H1 (cell line): ENCODE measurements at regions not wholly inside any gene's neighbourhood (a gene's known extent, or its start where the extent isn't known, plus 50 kb on each side); places are given as distances from the start of the nearest gene placed in this dataset.

Source experiments
- CTCF ChIA-PET: fragments of 300-600 bp; sonication (Branson Sonifier 250); formaldehyde crosslinking; loops from one replicate; lab custom pipeline; 2021; ENCODE audit not compliant: partially characterized antibody; lab: Charles Lee
- POLR2A ChIA-PET: fragments of 300-600 bp; sonication (Branson Sonifier 250); formaldehyde crosslinking; loops from one replicate; lab custom pipeline; 2021; ENCODE audit warnings: inconsistent platforms; ENCODE audit not compliant: partially characterized antibody; lab: Charles Lee
- DNase-seq, 2 experiments: peaks; one replicate each; pipeline versions ENCODE4 v3.0.0 to v3.0.0-alpha.2; 2010 to 2022; ENCODE audit warnings: low spot score in 2 of 2, low read depth in 1 of 2, mixed read lengths in 1 of 2
- FAIRE-seq: peaks from 2 replicates; lab custom pipeline; 2011; peaks lifted over from hg19 to GRCh38; lab: Jason Lieb, UNC
- H2AFZ ChIP-seq: 2 replicates; pipeline ENCODE4 v1.8.1; 2012; ENCODE audit warnings: low read length, inconsistent platforms
- H2AK5ac ChIP-seq: 2 replicates; pipeline ENCODE4 v1.6.1; 2013; ENCODE audit warnings: low read depth, low read length
- H2BK120ac ChIP-seq: replicated peaks from 2 replicates; pipeline ENCODE3; 2013; ENCODE audit warnings: low read depth, low read length, inconsistent platforms
- H2BK12ac ChIP-seq: 2 replicates; pipeline ENCODE4 v1.6.1; 2013; ENCODE audit warnings: low read depth, low read length
- H2BK15ac ChIP-seq: 2 replicates; pipeline ENCODE4 v1.6.1; 2013; ENCODE audit warnings: low read length
- H2BK20ac ChIP-seq: 2 replicates; pipeline ENCODE4 v1.6.1; 2013; ENCODE audit warnings: low read length
- H2BK5ac ChIP-seq: 2 replicates; pipeline ENCODE4 v1.6.1; 2013; ENCODE audit warnings: low read depth, low read length
- H3K14ac ChIP-seq: 2 replicates; pipeline ENCODE4 v1.6.1; 2013; ENCODE audit warnings: inconsistent platforms; ENCODE audit not compliant: insufficient read length
- H3K18ac ChIP-seq: 2 replicates; pipeline ENCODE4 v1.6.1; 2013; ENCODE audit warnings: low read length; ENCODE audit errors: extremely low read depth
- H3K23ac ChIP-seq: 2 replicates; pipeline ENCODE4 v1.6.1; 2013; ENCODE audit warnings: inconsistent platforms; ENCODE audit not compliant: insufficient read length
- H3K23me2 ChIP-seq: 2 replicates; pipeline ENCODE4 v1.6.1; 2013; ENCODE audit warnings: low read depth, low read length
- H3K27ac ChIP-seq: 2 replicates; pipeline ENCODE4 v1.6.1; 2011; ENCODE audit warnings: low read depth, low read length, inconsistent platforms
- H3K27me3 ChIP-seq, 4 experiments: replicated peaks in 1 of 4; 1 replicate in 1 of 4; 2 replicates in 3 of 4; pipeline versions ENCODE4 v1.6.1 to v1.8.1; 2011 to 2013; ENCODE audit warnings: low read length in 3 of 4, mild to moderate bottlenecking in 3 of 4, inconsistent platforms in 2 of 4, mixed read lengths in 2 of 4, moderate library complexity in 1 of 4; ENCODE audit not compliant: control insufficient read depth in 3 of 4, insufficient read depth in 3 of 4; ENCODE audit errors: extremely low read depth in 1 of 4
- H3K36me3 ChIP-seq, 4 experiments: 2 replicates each; pipeline versions ENCODE4 v1.6.1 to v1.8.1; 2011 to 2013; ENCODE audit warnings: mild to moderate bottlenecking in 4 of 4, low read length in 3 of 4, moderate library complexity in 2 of 4, control low read depth in 1 of 4, inconsistent platforms in 1 of 4; ENCODE audit not compliant: insufficient read depth in 4 of 4, control insufficient read depth in 2 of 4
- H3K4ac ChIP-seq: replicated peaks from 2 replicates; pipeline ENCODE3; 2013; ENCODE audit warnings: low read length, low read depth, mixed read lengths, inconsistent platforms; ENCODE audit not compliant: insufficient read length
- H3K4me1 ChIP-seq, 4 experiments: replicated peaks in 1 of 4; 1 replicate in 1 of 4; 2 replicates in 3 of 4; pipeline versions ENCODE4 v1.6.1 to v1.8.1; 2011 to 2013; ENCODE audit warnings: low read length in 3 of 4, inconsistent platforms in 2 of 4, mixed read lengths in 1 of 4; ENCODE audit not compliant: insufficient read depth in 4 of 4, control insufficient read depth in 3 of 4
- H3K4me2 ChIP-seq, 2 experiments: 2 replicates each; pipeline versions ENCODE4 v1.6.1 to v1.8.1; 2011 to 2013; ENCODE audit warnings: low read depth in 2 of 2, low read length in 2 of 2, control low read depth in 1 of 2, inconsistent platforms in 1 of 2, mild to moderate bottlenecking in 1 of 2; ENCODE audit not compliant: insufficient read depth in 1 of 2
- H3K4me3 ChIP-seq, 4 experiments: fragments of 200-600, 300-600 bp in 1 of 4; sonication (generic), shearing (Covaris generic), sonication (Bioruptor Twin) in 1 of 4; 2 replicates each; pipeline versions ENCODE4 v1.5.1 to v1.8.1; 2011 to 2016; ENCODE audit warnings: low read length in 4 of 4, low read depth in 3 of 4, control low read depth in 2 of 4, inconsistent platforms in 2 of 4, mild to moderate bottlenecking in 2 of 4, mixed read lengths in 1 of 4, moderate library complexity in 1 of 4; ENCODE audit not compliant: insufficient read depth in 2 of 4; ENCODE audit errors: extremely low read depth in 1 of 4
- H3K56ac ChIP-seq: replicated peaks from 2 replicates; pipeline ENCODE3; 2013; ENCODE audit warnings: low read depth, mild to moderate bottlenecking, mixed read lengths, low read length, inconsistent platforms; ENCODE audit not compliant: insufficient read length
- H3K79me1 ChIP-seq: 2 replicates; pipeline ENCODE4 v1.6.1; 2013; ENCODE audit warnings: low read depth, low read length, control low read depth
- H3K79me2 ChIP-seq, 2 experiments: 2 replicates each; pipeline versions ENCODE4 v1.6.1 to v1.8.1; 2012 to 2013; ENCODE audit warnings: low read length in 2 of 2, mild to moderate bottlenecking in 2 of 2, inconsistent platforms in 1 of 2; ENCODE audit not compliant: insufficient read depth in 2 of 2, control insufficient read depth in 1 of 2
- H3K9ac ChIP-seq, 4 experiments: replicated peaks in 1 of 4; 1 replicate in 1 of 4; 2 replicates in 3 of 4; pipeline versions ENCODE4 v1.6.1 to v1.8.1; 2011 to 2013; ENCODE audit warnings: low read depth in 3 of 4, low read length in 3 of 4, control low read depth in 2 of 4, mild to moderate bottlenecking in 2 of 4, moderate library complexity in 2 of 4, inconsistent platforms in 1 of 4; ENCODE audit errors: extremely low read depth in 1 of 4
- H3K9me3 ChIP-seq, 2 experiments: 2 replicates each; pipeline versions ENCODE4 v1.6.1 to v1.8.1; 2012 to 2013; ENCODE audit warnings: mild to moderate bottlenecking in 2 of 2, moderate library complexity in 2 of 2, control low read depth in 1 of 2, inconsistent platforms in 1 of 2, low read depth in 1 of 2, low read length in 1 of 2, mixed read lengths in 1 of 2; ENCODE audit not compliant: insufficient read depth in 2 of 2
- H4K20me1 ChIP-seq, 2 experiments: replicated peaks in 1 of 2; 2 replicates each; pipeline versions ENCODE3 to v1.8.1; 2011 to 2013; ENCODE audit warnings: inconsistent platforms in 2 of 2, low read length in 2 of 2, mild to moderate bottlenecking in 1 of 2; ENCODE audit not compliant: insufficient read depth in 2 of 2, control insufficient read depth in 1 of 2
- H4K5ac ChIP-seq: 2 replicates; pipeline ENCODE4 v1.6.1; 2013; ENCODE audit warnings: low read length, low read depth, mixed read lengths, inconsistent platforms; ENCODE audit not compliant: insufficient read length
- H4K8ac ChIP-seq: 2 replicates; pipeline ENCODE4 v1.8.0; 2013; ENCODE audit warnings: mild to moderate bottlenecking, moderate library complexity, low read length, inconsistent platforms; ENCODE audit not compliant: insufficient read depth; ENCODE audit errors: extremely low read depth
- H4K91ac ChIP-seq: replicated peaks from 2 replicates; pipeline ENCODE3; 2013; ENCODE audit warnings: low read length, mixed read lengths, inconsistent platforms; ENCODE audit not compliant: insufficient read length
- BRCA1 ChIP-seq: IDR thresholded peaks from 2 replicates; pipeline ENCODE4 v1.6.1; 2012; ENCODE audit warnings: low read depth, low read length, improper control_type of control experiment
- CBX8 ChIP-seq: fragments of 300-800, 300-1000 bp; sonication (generic); IDR thresholded peaks from 2 replicates; pipeline ENCODE4 v1.7.1; 2016; ENCODE audit warnings: low read depth, low read length, borderline replicate concordance
- CTCF ChIP-seq, 3 experiments: IDR thresholded peaks; 1 replicate in 2 of 3; 2 replicates in 1 of 3; pipeline versions ENCODE4 v1.5.1 to v1.6.1; 2011; ENCODE audit warnings: low read length in 3 of 3, mild to moderate bottlenecking in 3 of 3, inconsistent platforms in 2 of 3, low read depth in 1 of 3, moderate library complexity in 1 of 3; ENCODE audit not compliant: insufficient read depth in 1 of 3; ENCODE audit errors: control extremely low read depth in 1 of 3
- JUND ChIP-seq: IDR thresholded peaks from 2 replicates; pipeline ENCODE4 v1.6.1; 2011; ENCODE audit warnings: mild to moderate bottlenecking, improper control_type of control experiment, low read length
- NRF1 ChIP-seq: IDR thresholded peaks from 2 replicates; pipeline ENCODE4 v1.6.1; 2011; ENCODE audit warnings: mild to moderate bottlenecking, low read depth, low read length, improper control_type of control experiment
- POU5F1 ChIP-seq: IDR thresholded peaks from 2 replicates; pipeline ENCODE4 v1.6.1; 2011; ENCODE audit warnings: low read depth, mild to moderate bottlenecking, low read length, moderate library complexity
- RXRA ChIP-seq: IDR thresholded peaks from 2 replicates; pipeline ENCODE4 v1.6.1; 2011; ENCODE audit warnings: low read depth, mild to moderate bottlenecking, low read length, moderate library complexity; ENCODE audit not compliant: insufficient read depth
- TBP ChIP-seq: IDR thresholded peaks from 2 replicates; pipeline ENCODE4 v1.6.1; 2011; ENCODE audit warnings: low read depth, low read length, improper control_type of control experiment
- USF2 ChIP-seq: IDR thresholded peaks from 2 replicates; pipeline ENCODE4 v1.6.1; 2011; ENCODE audit warnings: low read length, improper control_type of control experiment
- YY1 ChIP-seq: IDR thresholded peaks from 2 replicates; pipeline ENCODE4 v1.6.1; 2011; ENCODE audit warnings: low read depth, mild to moderate bottlenecking, low read length
- ZNF274 ChIP-seq: IDR thresholded peaks from 2 replicates; pipeline ENCODE4 v1.7.0; 2012; ENCODE audit warnings: low read length, borderline replicate concordance; ENCODE audit errors: extremely low read depth
- WGBS, 2 experiments: shearing (Covaris generic) in 1 of 2; methylation state at CpG; one replicate each; pipeline versions ENCODE4 v1.1.6 to v1.1.7; 2013 to 2015; ENCODE audit warnings: low lambda C conversion rate in 2 of 2, mixed read lengths in 2 of 2, inconsistent platforms in 1 of 2, low coverage in 1 of 2, missing lambda C conversion rate in 1 of 2; ENCODE audit not compliant: insufficient replicate concordance in 2 of 2, insufficient coverage in 1 of 2, insufficient read length in 1 of 2; ENCODE audit errors: extremely low coverage in 1 of 2, missing lambda C conversion rate in 1 of 2; 5-methylcytosine and 5-hydroxymethylcytosine counted together

- H2BK120ac ChIP-seq = no peak overlapping the region
- H3K4me2 ChIP-seq = no peak overlapping the region
- POLR2A ChIA-PET = no interaction called here
- no peaks in the 10 kb centered on the region for H4K20me1 ChIP-seq
- H3K79me1 ChIP-seq = no peaks in the 10 kb centered on the region
- no peaks in the 10 kb centered on the region for H3K36me3 ChIP-seq
- no peak overlapping the region for H4K5ac ChIP-seq
- no peak overlapping the region for H2BK20ac ChIP-seq
- H3K18ac ChIP-seq = no peak overlapping the region
- DNase-seq = no peak
- no peak overlapping the region for H2BK12ac ChIP-seq
- H3K14ac ChIP-seq = no peak overlapping the region
- H3K27me3 ChIP-seq = no peaks in the 10 kb centered on the region
- no peak overlapping the region for H3K4ac ChIP-seq
- H2AFZ ChIP-seq = no peak overlapping the region
- 67% methylated on average over 1 of the region's 1 CpG; no CpG with 5 or more reads in 1 of the 2 experiments for WGBS, 2 experiments
- peaks cover 15 to 16% of the 10 kb centered on the region in 2 experiments for H3K9me3 ChIP-seq
- FAIRE-seq = no peak
- H4K91ac ChIP-seq = no peak overlapping the region
- CTCF ChIA-PET = no interaction called here
- H3K79me2 ChIP-seq = no peaks in the 10 kb centered on the region
- no peak overlapping the region for H2BK15ac ChIP-seq
- H2BK5ac ChIP-seq = no peak overlapping the region
- H3K4me3 ChIP-seq = no peak overlapping the region
- no peak overlapping the region for H3K56ac ChIP-seq
- H4K8ac ChIP-seq = no peak overlapping the region
- no peak overlapping the region for H3K23ac ChIP-seq
- H3K23me2 ChIP-seq = no peaks in the 10 kb centered on the region
- H2AK5ac ChIP-seq = no peak overlapping the region
- H3K4me1 ChIP-seq = no peaks in the 10 kb centered on the region
- no peak overlapping the region for H3K27ac ChIP-seq
- H3K9ac ChIP-seq = no peak overlapping the region
- TF ChIP-seq BRCA1 = no peak
- no peak for TF ChIP-seq RXRA
- no peak for TF ChIP-seq JUND
- TF ChIP-seq CBX8 = no peak
- no peak for TF ChIP-seq USF2
- TF ChIP-seq NRF1 = no peak
- TF ChIP-seq YY1 = no peak
- TF ChIP-seq POU5F1 = no peak
- TF ChIP-seq TBP = no peak
- no peak for TF ChIP-seq CTCF (IDR thresholded peaks at IDR 0.05; ENCODE audit: control extremely low read depth in 1 of 3, insufficient read depth in 1 of 3, low read depth in 1 of 3, low read length in 3 of 3)
- no peak for TF ChIP-seq ZNF274
These were observed 578.8 kb downstream of the ANKRD50 start for GRCh38 chr4:124133753-124134152.
